CD4-positive, alpha-beta T cell treated with Interleukin-15 for 4 hours (primary cell): ENCODE measurements at regions not wholly inside any gene's neighbourhood (a gene's known extent, or its start where the extent isn't known, plus 50 kb on each side); places are given as distances from the start of the nearest gene placed in this dataset.
"Not testable (repeated sequence)": the region's sequence is repeated elsewhere in the genome, so short reads cannot be mapped to it uniquely, and the experiment has no call there.

Experiments
- DNase-seq: peaks from one replicate; pipeline ENCODE4 v3.0.0-alpha.2; 2020; ENCODE audit warnings: low spot score

GRCh38 chr4:121616449-121616848 lies 80.3 kb downstream of the ANXA5 start:
- not testable (repeated sequence) for DNase-seq

GRCh38 chr4:121614101-121614500 lies 82.7 kb downstream of the ANXA5 start:
- DNase-seq = no peak

GRCh38 chr4:121599049-121599448 lies 97.7 kb downstream of the ANXA5 start:
- no peak for DNase-seq

- no peak for DNase-seq
Observed at GRCh38 chr4:121597346-121597934, 99.3 kb downstream of the ANXA5 start.

- DNase-seq = no peak
Observed at GRCh38 chr4:121594796-121595526, 101.8 kb downstream of the ANXA5 start.

GRCh38 chr4:121593760-121594159 lies 103.0 kb downstream of the ANXA5 start:
- no peak for DNase-seq

- DNase-seq = not testable (repeated sequence)
Observed at GRCh38 chr4:121592257-121592656, 104.5 kb downstream of the ANXA5 start.

- DNase-seq = no peak
Observed at GRCh38 chr4:121584836-121585235, 111.9 kb downstream of the ANXA5 start.

- DNase-seq = no peak
Observed at GRCh38 chr4:121583396-121583795, 113.4 kb downstream of the ANXA5 start.

GRCh38 chr4:121582296-121582695 lies 114.5 kb downstream of the ANXA5 start:
- no peak for DNase-seq

- DNase-seq = not testable (repeated sequence)
Observed at GRCh38 chr4:121575392-121575791, 121.4 kb downstream of the ANXA5 start.

GRCh38 chr4:121574618-121575017 lies 122.2 kb downstream of the ANXA5 start:
- no peak for DNase-seq

- DNase-seq = no peak
Observed at GRCh38 chr4:121567748-121568147, 129.0 kb downstream of the ANXA5 start.

GRCh38 chr4:121564840-121565375 lies 131.9 kb downstream of the ANXA5 start:
- no peak for DNase-seq

- no peak for DNase-seq
Observed at GRCh38 chr4:121562811-121563210, 134.0 kb downstream of the ANXA5 start.

GRCh38 chr4:121555315-121556107 lies 141.3 kb downstream of the ANXA5 start:
- no peak for DNase-seq

- no peak for DNase-seq
Observed at GRCh38 chr4:121554382-121554781, 142.4 kb downstream of the ANXA5 start.

GRCh38 chr4:121551881-121552280 lies 144.9 kb downstream of the ANXA5 start:
- DNase-seq = no peak

GRCh38 chr4:121551271-121551670 lies 145.5 kb downstream of the ANXA5 start:
- DNase-seq = no peak

- DNase-seq = no peak
Observed at GRCh38 chr4:121541696-121542095, 155.1 kb downstream of the ANXA5 start.

- DNase-seq = no peak
Observed at GRCh38 chr4:121535351-121535750, 154.5 kb upstream of the QRFPR start.

- DNase-seq = no peak
Observed at GRCh38 chr4:121534187-121534586, 153.4 kb upstream of the QRFPR start.

GRCh38 chr4:121526509-121526908 lies 145.7 kb upstream of the QRFPR start:
- no peak for DNase-seq
